Smooth muscle cell (in vitro differentiated cells): ENCODE measurements at regions not wholly inside any gene's neighbourhood (a gene's known extent, or its start where the extent isn't known, plus 50 kb on each side); places are given as distances from the start of the nearest gene placed in this dataset.
A peak's percentile ranks its signal among the peaks of the same experiment; 100 is the strongest.

Experiments used
- DNase-seq: peaks from one replicate; lab custom pipeline; 2025; ENCODE audit not compliant: unreplicated experiment; lab: John Stamatoyannopoulos, UW
- H2AFZ ChIP-seq: fragments of 200-600 bp; sonication (generic); 2 replicates; pipeline ENCODE4 v1.6.0; 2016; ENCODE audit warnings: antibody characterized with exemption, low read depth, mild to moderate bottlenecking
- H3F3A ChIP-seq: fragments of 200-600 bp; sonication (generic); 2 replicates; pipeline ENCODE4 v1.6.0; 2017; ENCODE audit warnings: antibody characterized with exemption, low read depth
- H3K27ac ChIP-seq: fragments of 200-600 bp; sonication (generic); 2 replicates; pipeline ENCODE4 v1.5.1; 2016; ENCODE audit warnings: low read depth, mild to moderate bottlenecking
- H3K27me3 ChIP-seq: fragments of 200-600 bp; sonication (generic); 2 replicates; pipeline ENCODE4 v1.6.1; 2016; ENCODE audit warnings: low read depth, mild to moderate bottlenecking
- H3K36me3 ChIP-seq: fragments of 200-600 bp; sonication (generic); 2 replicates; pipeline ENCODE4 v1.5.1; 2016; ENCODE audit warnings: low read depth
- H3K4me1 ChIP-seq: fragments of 200-600 bp; sonication (generic); 2 replicates; pipeline ENCODE4 v1.5.1; 2016; ENCODE audit warnings: low read depth
- H3K4me2 ChIP-seq: fragments of 200-600 bp; sonication (generic); 2 replicates; pipeline ENCODE4 v1.6.0; 2016; ENCODE audit warnings: mild to moderate bottlenecking
- H3K4me3 ChIP-seq: fragments of 200-600 bp; sonication (generic); 2 replicates; pipeline ENCODE4 v1.5.1; 2016; ENCODE audit warnings: mild to moderate bottlenecking
- H3K79me2 ChIP-seq: fragments of 200-600 bp; sonication (generic); 2 replicates; pipeline ENCODE4 v1.6.0; 2016; ENCODE audit warnings: low read depth, mild to moderate bottlenecking
- H3K9ac ChIP-seq: fragments of 200-600 bp; sonication (generic); 2 replicates; pipeline ENCODE4 v1.6.0; 2016; ENCODE audit warnings: low read depth
- H3K9me3 ChIP-seq: fragments of 200-600 bp; sonication (generic); replicated peaks from 2 replicates; pipeline ENCODE4 v1.5.1; 2016; ENCODE audit warnings: low read depth
- H4K20me1 ChIP-seq: fragments of 200-600 bp; sonication (generic); 2 replicates; pipeline ENCODE4 v1.6.0; 2016; ENCODE audit warnings: low read depth
- WGBS: methylation state at CpG from one replicate; pipeline ENCODE4 v1.1.7; 2016; ENCODE audit warnings: low lambda C conversion rate; 5-methylcytosine and 5-hydroxymethylcytosine counted together
- TF ChIP-seq, protein P1 (sequence below): fragments of 200-600 bp; sonication (generic); IDR thresholded peaks from 2 replicates; pipeline ENCODE4 v1.5.1; 2017; ENCODE audit warnings: borderline replicate concordance, mild to moderate bottlenecking, antibody characterized with exemption; ENCODE audit not compliant: insufficient read depth, poor library complexity, severe bottlenecking

DNA sequence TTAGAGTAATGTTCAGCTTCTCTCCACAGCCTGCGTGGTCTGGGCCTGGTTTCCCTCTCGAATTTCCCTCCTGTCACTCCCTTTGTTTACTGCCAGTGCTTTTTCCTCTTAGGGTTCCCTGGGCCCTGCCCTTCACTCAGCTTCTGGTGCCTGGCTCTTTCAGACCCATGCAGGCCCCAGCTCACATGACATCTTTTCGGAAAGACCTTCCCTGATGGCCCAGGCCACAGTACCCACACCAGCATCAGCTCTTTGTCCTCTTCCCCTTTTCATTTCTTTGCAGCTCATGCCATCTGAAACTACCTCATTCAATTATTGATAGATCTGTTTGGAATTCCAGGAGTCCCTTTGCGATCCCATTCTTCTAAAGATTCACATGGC is 68.1 kb upstream of the ABL1 start:
- DNase-seq: no peak
- H3K79me2 ChIP-seq: peaks cover 69% of the 10 kb centered on the region
- WGBS: 73% methylated on average over 4 of the region's 4 CpGs
- peaks cover 45% of the 10 kb centered on the region for H4K20me1 ChIP-seq
- H2AFZ ChIP-seq: no peak overlapping the region
- no peak overlapping the region for H3K9ac ChIP-seq
- H3K27ac ChIP-seq: peak overlapping the region; percentile 35
- H3K4me3 ChIP-seq: no peak overlapping the region
- TF ChIP-seq, protein P1, sequence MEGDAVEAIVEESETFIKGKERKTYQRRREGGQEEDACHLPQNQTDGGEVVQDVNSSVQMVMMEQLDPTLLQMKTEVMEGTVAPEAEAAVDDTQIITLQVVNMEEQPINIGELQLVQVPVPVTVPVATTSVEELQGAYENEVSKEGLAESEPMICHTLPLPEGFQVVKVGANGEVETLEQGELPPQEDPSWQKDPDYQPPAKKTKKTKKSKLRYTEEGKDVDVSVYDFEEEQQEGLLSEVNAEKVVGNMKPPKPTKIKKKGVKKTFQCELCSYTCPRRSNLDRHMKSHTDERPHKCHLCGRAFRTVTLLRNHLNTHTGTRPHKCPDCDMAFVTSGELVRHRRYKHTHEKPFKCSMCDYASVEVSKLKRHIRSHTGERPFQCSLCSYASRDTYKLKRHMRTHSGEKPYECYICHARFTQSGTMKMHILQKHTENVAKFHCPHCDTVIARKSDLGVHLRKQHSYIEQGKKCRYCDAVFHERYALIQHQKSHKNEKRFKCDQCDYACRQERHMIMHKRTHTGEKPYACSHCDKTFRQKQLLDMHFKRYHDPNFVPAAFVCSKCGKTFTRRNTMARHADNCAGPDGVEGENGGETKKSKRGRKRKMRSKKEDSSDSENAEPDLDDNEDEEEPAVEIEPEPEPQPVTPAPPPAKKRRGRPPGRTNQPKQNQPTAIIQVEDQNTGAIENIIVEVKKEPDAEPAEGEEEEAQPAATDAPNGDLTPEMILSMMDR: no peak
- no peaks in the 10 kb centered on the region for H3K36me3 ChIP-seq
- H3K4me2 ChIP-seq: no peak overlapping the region
- H3K27me3 ChIP-seq: no peaks in the 10 kb centered on the region
- peaks cover 17% of the 10 kb centered on the region for H3K4me1 ChIP-seq
- H3F3A ChIP-seq: no peaks in the 10 kb centered on the region
- H3K9me3 ChIP-seq: no peaks in the 10 kb centered on the region

DNA sequence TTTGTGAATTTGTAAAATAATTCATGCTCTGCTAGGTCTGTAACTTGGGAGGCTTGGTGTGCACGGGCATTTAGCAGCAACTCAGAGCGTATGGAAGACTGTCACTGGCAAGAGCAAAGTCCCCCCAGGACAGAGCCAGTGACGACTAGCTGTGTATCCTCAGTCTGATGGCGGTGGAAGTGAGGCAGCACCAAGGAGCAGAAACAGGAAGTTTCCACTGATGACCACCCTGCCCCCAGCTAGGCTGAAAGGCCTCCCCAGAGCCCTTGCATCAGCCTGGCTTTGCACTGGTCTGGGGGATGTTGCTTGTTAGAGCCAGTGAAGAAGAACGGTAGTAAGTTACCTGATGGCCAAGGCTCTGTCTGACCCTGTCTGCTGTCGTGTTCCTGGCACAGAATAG is 66.8 kb upstream of the ABL1 start:
- TF ChIP-seq, protein P1: no peak
- Histone ChIP-seq H3K4me3 (no peak overlapping the region), H3K79me2 (peaks cover 68% of the 10 kb centered on the region), H2AFZ (no peak overlapping the region), H3F3A (no peaks in the 10 kb centered on the region), H3K27ac (peak overlapping the region; percentile 48), H3K4me2 (peak overlapping the region; percentile 17), H3K27me3 (no peaks in the 10 kb centered on the region), H3K9ac (no peak overlapping the region), H3K4me1 (peaks cover 17% of the 10 kb centered on the region), H3K36me3 (no peaks in the 10 kb centered on the region), H4K20me1 (peaks cover 41% of the 10 kb centered on the region), H3K9me3 (no peaks in the 10 kb centered on the region)
- WGBS: 36% methylated on average over 6 of the region's 6 CpGs
- DNase-seq: no peak

DNA sequence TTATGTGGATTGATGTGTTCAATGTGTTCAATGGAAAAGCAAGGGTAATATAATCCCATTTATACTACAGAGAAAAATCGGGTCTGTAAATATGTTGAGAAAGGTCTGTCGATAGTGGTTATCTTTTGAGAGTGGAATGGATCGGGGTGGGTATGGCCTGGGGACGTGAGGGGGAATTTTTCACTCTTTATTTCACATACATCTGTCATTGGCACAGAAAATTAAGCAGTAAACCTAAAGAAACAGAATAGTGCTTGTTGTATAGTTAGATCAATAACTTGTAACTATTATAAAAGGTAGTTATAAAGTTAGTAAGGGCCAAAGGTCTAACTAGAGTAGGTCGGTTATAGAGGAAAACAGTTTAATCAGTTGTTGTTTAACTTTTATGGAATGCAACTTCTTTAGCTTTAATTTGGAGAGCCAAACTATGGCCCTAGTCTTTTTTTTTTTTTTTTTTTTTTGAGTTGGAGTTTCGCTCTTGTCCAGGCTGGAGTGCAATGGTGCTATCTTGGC is 66.1 kb upstream of the ABL1 start:
- H3K79me2 ChIP-seq: peaks cover 68% of the 10 kb centered on the region
- H3K4me2 ChIP-seq: no peak overlapping the region
- H3K4me1 ChIP-seq: peaks cover 17% of the 10 kb centered on the region
- H3K27me3 ChIP-seq: no peaks in the 10 kb centered on the region
- no peak for DNase-seq
- H2AFZ ChIP-seq: no peak overlapping the region
- TF ChIP-seq, protein P1: no peak
- no peaks in the 10 kb centered on the region for H3K36me3 ChIP-seq
- H3K9ac ChIP-seq: no peak overlapping the region
- no peaks in the 10 kb centered on the region for H3K9me3 ChIP-seq
- peak overlapping the region; percentile 48 for H3K27ac ChIP-seq
- H3F3A ChIP-seq: no peaks in the 10 kb centered on the region
- peaks cover 34% of the 10 kb centered on the region for H4K20me1 ChIP-seq
- WGBS: 90% methylated on average over 6 of the region's 6 CpGs
- H3K4me3 ChIP-seq: no peak overlapping the region

DNA sequence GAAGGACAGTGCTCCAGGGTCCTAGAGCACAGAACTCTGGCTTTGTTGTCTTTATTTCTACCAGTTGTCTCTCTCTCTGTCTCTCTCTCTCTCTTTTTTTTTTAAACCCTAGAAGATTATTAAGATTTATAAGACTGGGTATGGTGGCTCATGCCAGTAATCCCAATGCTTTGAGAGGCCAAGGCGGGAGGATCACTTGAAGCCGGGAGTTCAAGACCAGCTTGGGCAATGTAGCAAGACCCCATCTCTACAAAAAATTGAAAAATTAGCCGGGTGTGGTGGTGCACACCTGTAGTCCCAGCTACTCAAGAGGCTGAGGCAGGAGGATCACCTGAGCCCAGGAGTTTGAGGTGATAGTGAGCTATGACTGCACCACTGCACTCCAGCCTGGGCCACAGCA is 65.0 kb upstream of the ABL1 start:
- H2AFZ ChIP-seq: no peak overlapping the region
- no peaks in the 10 kb centered on the region for H3K27me3 ChIP-seq
- H3K4me1 ChIP-seq: peaks cover 13% of the 10 kb centered on the region
- no peaks in the 10 kb centered on the region for H3F3A ChIP-seq
- TF ChIP-seq, protein P1: no peak
- no peak overlapping the region for H3K4me2 ChIP-seq
- 67% methylated on average over 3 of the region's 3 CpGs for WGBS
- peaks cover 4% of the 10 kb centered on the region for H3K36me3 ChIP-seq
- no peak overlapping the region for H3K27ac ChIP-seq
- peaks cover 28% of the 10 kb centered on the region for H4K20me1 ChIP-seq
- no peak overlapping the region for H3K4me3 ChIP-seq
- H3K79me2 ChIP-seq: peaks cover 76% of the 10 kb centered on the region
- DNase-seq: no peak
- no peaks in the 10 kb centered on the region for H3K9me3 ChIP-seq
- H3K9ac ChIP-seq: no peak overlapping the region
